Common myeloid progenitor, CD34-positive (primary cell): ENCODE measurements at regions not wholly inside any gene's neighbourhood (a gene's known extent, or its start where the extent isn't known, plus 50 kb on each side); places are given as distances from the start of the nearest gene placed in this dataset.

Experiments used
- CTCF ChIA-PET: fragments of 350-600 bp; sonication (Branson Sonifier 250); formaldehyde crosslinking; loops from one replicate; lab custom pipeline; 2021; ENCODE audit warnings: antibody characterized with exemption; lab: Charles Lee
- POLR2A ChIA-PET: fragments of 350-600 bp; sonication (Branson Sonifier 250); formaldehyde crosslinking; loops from one replicate; lab custom pipeline; 2021; ENCODE audit warnings: antibody characterized with exemption; lab: Charles Lee
- DNase-seq, 3 donors: peaks; one replicate each; pipeline versions ENCODE4 v3.0.0 to v3.0.0-alpha.2; 2013
- H3K27ac ChIP-seq, 2 experiments: 1 replicate in 1 of 2; 2 replicates in 1 of 2; pipeline ENCODE4 v1.7.0; 2013; ENCODE audit warnings: inconsistent platforms in 2 of 2, low read length in 2 of 2, mild to moderate bottlenecking in 2 of 2, low read depth in 1 of 2, moderate library complexity in 1 of 2; ENCODE audit not compliant: severe bottlenecking in 2 of 2, insufficient read depth in 1 of 2, poor library complexity in 1 of 2
- H3K27me3 ChIP-seq, 5 experiments: replicated peaks in 2 of 5; 1 replicate in 3 of 5; 2 replicates in 2 of 5; pipeline versions ENCODE4 v1.6.1 to v1.7.0; 2013; ENCODE audit warnings: low read length in 4 of 5, mild to moderate bottlenecking in 2 of 5, moderate library complexity in 2 of 5, inconsistent platforms in 1 of 5; ENCODE audit not compliant: insufficient read depth in 5 of 5, control insufficient read depth in 4 of 5
- H3K36me3 ChIP-seq, 4 experiments: 1 replicate in 2 of 4; 2 replicates in 2 of 4; pipeline versions ENCODE4 v1.6.1 to v1.7.0; 2013; ENCODE audit warnings: low read length in 3 of 4, control low read depth in 1 of 4, mild to moderate bottlenecking in 1 of 4; ENCODE audit not compliant: control insufficient read depth in 4 of 4, insufficient read depth in 4 of 4
- H3K4me1 ChIP-seq, 4 experiments: 1 replicate in 3 of 4; 2 replicates in 1 of 4; pipeline versions ENCODE4 v1.6.1 to v1.7.1; 2013; ENCODE audit warnings: low read length in 3 of 4, mild to moderate bottlenecking in 3 of 4, control low read depth in 1 of 4, inconsistent platforms in 1 of 4, moderate library complexity in 1 of 4; ENCODE audit not compliant: control insufficient read depth in 4 of 4, insufficient read depth in 4 of 4; ENCODE audit errors: control extremely low read depth in 1 of 4
- H3K4me3 ChIP-seq, 7 experiments: 1 replicate in 4 of 7; 2 replicates in 3 of 7; pipeline versions ENCODE4 v1.5.1 to v1.7.0; 2013; ENCODE audit warnings: mild to moderate bottlenecking in 7 of 7, low read length in 6 of 7, moderate library complexity in 6 of 7, inconsistent platforms in 2 of 7, low read depth in 2 of 7, control low read depth in 1 of 7; ENCODE audit not compliant: insufficient read depth in 4 of 7, control insufficient read depth in 1 of 7; ENCODE audit errors: extremely low read depth in 1 of 7
- H3K9me3 ChIP-seq, 5 experiments: 1 replicate in 4 of 5; 2 replicates in 1 of 5; pipeline versions ENCODE4 v1.6.1 to v1.7.1; 2013; ENCODE audit warnings: low read length in 4 of 5, mild to moderate bottlenecking in 2 of 5, inconsistent platforms in 1 of 5, low read depth in 1 of 5, moderate library complexity in 1 of 5; ENCODE audit not compliant: control insufficient read depth in 4 of 5, insufficient read depth in 2 of 5; ENCODE audit errors: control extremely low read depth in 1 of 5
- WGBS: methylation state at CpG from one replicate; pipeline ENCODE4 v1.1.5; 2013; ENCODE audit not compliant: insufficient coverage; 5-methylcytosine and 5-hydroxymethylcytosine counted together

GRCh38 chr14:39716987-39717570 is 284.8 kb upstream of the FBXO33 start:
- no peaks in the 10 kb centered on the region for H3K36me3 ChIP-seq
- H3K4me3 ChIP-seq: no peak overlapping the region
- no peak overlapping the region for H3K27ac ChIP-seq
- CTCF ChIA-PET: interaction anchor here (1.0 kb wide), 1 partner anchor 12 kb away, joined by 3 read pairs; no protein-coding TSS in a partner anchor
- H3K27me3 ChIP-seq: peaks cover 0 to 1% (median 0%) of the 10 kb centered on the region in 5 experiments
- no peaks in the 10 kb centered on the region for H3K9me3 ChIP-seq
- no peak for DNase-seq
- POLR2A ChIA-PET: no interaction called here
- WGBS: no CpG with 5 or more reads among the region's 3 CpGs
- no peaks in the 10 kb centered on the region for H3K4me1 ChIP-seq

- Histone ChIP-seq H3K4me1 (no peaks in the 10 kb centered on the region), H3K36me3 (no peaks in the 10 kb centered on the region), H3K27me3 (no peaks in the 10 kb centered on the region), H3K27ac (no peak overlapping the region), H3K9me3 (peaks cover 0 to 4% (median 0%) of the 10 kb centered on the region in 5 experiments), H3K4me3 (no peak overlapping the region)
- WGBS: no CpG with 5 or more reads among the region's 1 CpG
- ChIA-PET POLR2A (no interaction called here), CTCF (no interaction called here)
- no peak for DNase-seq
Observed at GRCh38 chr14:39712293-39712999, 280.2 kb upstream of the FBXO33 start.

- WGBS: 83% methylated on average over 1 of the region's 2 CpGs
- CTCF ChIA-PET: interaction anchor here (1.2 kb wide), 1 partner anchor 13 kb away, joined by 3 read pairs; no protein-coding TSS in a partner anchor
- Histone ChIP-seq H3K27ac (no peak overlapping the region), H3K4me3 (no peak overlapping the region), H3K9me3 (peaks cover 0 to 3% (median 0%) of the 10 kb centered on the region in 5 experiments), H3K36me3 (no peaks in the 10 kb centered on the region), H3K27me3 (no peaks in the 10 kb centered on the region), H3K4me1 (no peaks in the 10 kb centered on the region)
- POLR2A ChIA-PET: no interaction called here
- DNase-seq: no peak
Observed at GRCh38 chr14:39704594-39704993, 272.4 kb upstream of the FBXO33 start.

GRCh38 chr14:39694341-39694740 is 262.1 kb upstream of the FBXO33 start:
- ChIA-PET POLR2A (no interaction called here), CTCF (no interaction called here)
- Histone ChIP-seq H3K9me3 (no peaks in the 10 kb centered on the region), H3K4me1 (no peaks in the 10 kb centered on the region), H3K27me3 (no peaks in the 10 kb centered on the region), H3K4me3 (no peak overlapping the region), H3K27ac (no peak overlapping the region), H3K36me3 (no peaks in the 10 kb centered on the region)
- DNase-seq: no peak
- 79% methylated on average over 2 of the region's 2 CpGs for WGBS

- Histone ChIP-seq H3K27ac (no peak overlapping the region), H3K4me3 (no peak overlapping the region), H3K4me1 (no peaks in the 10 kb centered on the region), H3K36me3 (no peaks in the 10 kb centered on the region), H3K27me3 (no peaks in the 10 kb centered on the region), H3K9me3 (peaks cover 0 to 1% (median 0%) of the 10 kb centered on the region in 5 experiments)
- ChIA-PET POLR2A (no interaction called here), CTCF (no interaction called here)
- no peak for DNase-seq
- WGBS: no CpG with 5 or more reads among the region's 3 CpGs
Observed at GRCh38 chr14:39683691-39684260, 251.5 kb upstream of the FBXO33 start.

GRCh38 chr14:39682582-39682981 is 250.3 kb upstream of the FBXO33 start:
- Histone ChIP-seq H3K36me3 (no peaks in the 10 kb centered on the region), H3K9me3 (peaks cover 0 to 1% (median 0%) of the 10 kb centered on the region in 5 experiments), H3K27ac (no peak overlapping the region), H3K4me1 (no peaks in the 10 kb centered on the region), H3K27me3 (no peaks in the 10 kb centered on the region), H3K4me3 (no peak overlapping the region)
- no peak for DNase-seq
- CTCF ChIA-PET: no interaction called here
- WGBS: 100% methylated on average over 1 of the region's 3 CpGs
- POLR2A ChIA-PET: no interaction called here

GRCh38 chr14:39681782-39682399 is 249.7 kb upstream of the FBXO33 start:
- peaks cover 0 to 1% (median 0%) of the 10 kb centered on the region in 5 experiments for H3K9me3 ChIP-seq
- H3K27me3 ChIP-seq: no peaks in the 10 kb centered on the region
- ChIA-PET POLR2A (no interaction called here), CTCF (no interaction called here)
- WGBS: 75% methylated on average over 4 of the region's 4 CpGs
- H3K4me1 ChIP-seq: no peaks in the 10 kb centered on the region
- H3K36me3 ChIP-seq: no peaks in the 10 kb centered on the region
- no peak for DNase-seq
- no peak overlapping the region for H3K4me3 ChIP-seq
- H3K27ac ChIP-seq: no peak overlapping the region
